ENCODE measurements at regions not wholly inside any gene's neighbourhood (a gene's known extent, or its start where the extent isn't known, plus 50 kb on each side); places are given as distances from the start of the nearest gene placed in this dataset.

DNA sequence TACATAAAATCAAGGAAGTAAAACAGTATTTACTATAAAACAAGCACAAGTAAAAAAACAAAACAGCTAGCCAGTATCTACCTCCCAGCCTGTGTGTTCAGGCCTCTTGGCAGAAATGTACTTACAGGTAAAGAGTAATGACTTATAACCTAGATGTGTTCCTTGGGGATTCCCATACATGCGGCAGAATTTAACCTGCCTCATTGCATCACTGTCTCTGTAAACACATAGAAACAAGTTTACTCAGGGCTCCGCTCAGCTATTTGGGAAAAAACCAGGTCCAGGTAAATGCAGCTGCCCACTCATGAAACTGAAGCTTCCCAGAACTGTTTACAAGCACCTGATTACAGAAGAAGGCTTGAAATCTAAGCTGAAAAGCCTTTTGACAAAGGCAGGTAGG is 50.7 kb upstream of the SERP2 start:
- no peak overlapping the region for H2AFZ ChIP-seq (ENCODE audit: low read length)
- H3K4me3 ChIP-seq (replicated peaks in 1 of 4; ENCODE audit: control extremely low read depth in 1 of 4, insufficient read depth in 1 of 4, low read depth in 3 of 4, low read length in 4 of 4): no peak overlapping the region
- no peak overlapping the region for H3K9ac ChIP-seq (ENCODE audit: insufficient read depth, low read length)
- no peaks in the 10 kb centered on the region for H4K20me1 ChIP-seq (ENCODE audit: control insufficient read depth, extremely low read depth, insufficient read depth, low read length)
- DNase-seq (ENCODE audit: low read depth in 2 of 2): no peak
- H3K4me1 ChIP-seq (ENCODE audit: control insufficient read depth, extremely low read depth, insufficient read depth, low read length): peaks cover 3% of the 10 kb centered on the region
- H3K27ac ChIP-seq (ENCODE audit: insufficient read depth, low read length): no peak overlapping the region
- TF ChIP-seq, protein P1, sequence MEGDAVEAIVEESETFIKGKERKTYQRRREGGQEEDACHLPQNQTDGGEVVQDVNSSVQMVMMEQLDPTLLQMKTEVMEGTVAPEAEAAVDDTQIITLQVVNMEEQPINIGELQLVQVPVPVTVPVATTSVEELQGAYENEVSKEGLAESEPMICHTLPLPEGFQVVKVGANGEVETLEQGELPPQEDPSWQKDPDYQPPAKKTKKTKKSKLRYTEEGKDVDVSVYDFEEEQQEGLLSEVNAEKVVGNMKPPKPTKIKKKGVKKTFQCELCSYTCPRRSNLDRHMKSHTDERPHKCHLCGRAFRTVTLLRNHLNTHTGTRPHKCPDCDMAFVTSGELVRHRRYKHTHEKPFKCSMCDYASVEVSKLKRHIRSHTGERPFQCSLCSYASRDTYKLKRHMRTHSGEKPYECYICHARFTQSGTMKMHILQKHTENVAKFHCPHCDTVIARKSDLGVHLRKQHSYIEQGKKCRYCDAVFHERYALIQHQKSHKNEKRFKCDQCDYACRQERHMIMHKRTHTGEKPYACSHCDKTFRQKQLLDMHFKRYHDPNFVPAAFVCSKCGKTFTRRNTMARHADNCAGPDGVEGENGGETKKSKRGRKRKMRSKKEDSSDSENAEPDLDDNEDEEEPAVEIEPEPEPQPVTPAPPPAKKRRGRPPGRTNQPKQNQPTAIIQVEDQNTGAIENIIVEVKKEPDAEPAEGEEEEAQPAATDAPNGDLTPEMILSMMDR (conservative IDR thresholded peaks at IDR 0.05 in 1 of 2, IDR thresholded peaks at IDR 0.05 in 1 of 2; ENCODE audit: low read depth in 1 of 2, low read length in 2 of 2): no peak
- TF ChIP-seq EZH2 (IDR thresholded peaks at IDR 0.05; ENCODE audit: low read length, missing control alignments): no peak
- no peaks in the 10 kb centered on the region for H3K27me3 ChIP-seq (ENCODE audit: control insufficient read depth, insufficient read depth, low read length)
- H3K79me2 ChIP-seq (ENCODE audit: control insufficient read depth, insufficient read depth, low read length): no peaks in the 10 kb centered on the region
- H3K36me3 ChIP-seq (ENCODE audit: control insufficient read depth, insufficient read depth, low read length): no peaks in the 10 kb centered on the region
- no peaks in the 10 kb centered on the region for H3K9me3 ChIP-seq (ENCODE audit: control insufficient read depth, insufficient read depth, low read depth, low read length)
- H3K4me2 ChIP-seq (ENCODE audit: extremely low read depth, insufficient read depth, low read length): no peak overlapping the region

DNA sequence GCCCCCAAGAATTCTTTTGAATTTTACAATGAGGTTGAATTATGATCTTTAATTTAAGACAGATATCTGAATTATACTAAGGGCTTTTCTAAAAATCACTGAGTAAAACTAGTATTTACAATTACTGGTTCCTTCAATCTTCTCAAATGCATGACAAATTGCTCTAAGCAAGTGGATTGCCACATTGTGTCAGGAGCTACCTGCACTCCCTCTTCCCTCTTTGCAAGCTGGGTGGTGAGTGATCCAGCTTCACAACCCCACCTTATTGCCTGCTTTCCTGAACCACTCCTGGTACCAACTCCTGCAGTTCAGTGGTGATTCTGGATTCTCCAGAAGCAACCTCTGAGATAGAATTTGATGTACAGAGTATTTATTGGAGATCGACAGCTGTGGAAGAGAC is 49.9 kb upstream of the SERP2 start:
- Histone ChIP-seq H3K4me2 (ENCODE audit: extremely low read depth, insufficient read depth, low read length) (no peak overlapping the region), H3K9me3 (ENCODE audit: control insufficient read depth, insufficient read depth, low read depth, low read length) (no peaks in the 10 kb centered on the region), H2AFZ (ENCODE audit: low read length) (no peak overlapping the region), H4K20me1 (ENCODE audit: control insufficient read depth, extremely low read depth, insufficient read depth, low read length) (no peaks in the 10 kb centered on the region), H3K4me3 (replicated peaks in 1 of 4; ENCODE audit: control extremely low read depth in 1 of 4, insufficient read depth in 1 of 4, low read depth in 3 of 4, low read length in 4 of 4) (no peak overlapping the region), H3K27me3 (ENCODE audit: control insufficient read depth, insufficient read depth, low read length) (no peaks in the 10 kb centered on the region), H3K27ac (ENCODE audit: insufficient read depth, low read length) (no peak overlapping the region), H3K36me3 (ENCODE audit: control insufficient read depth, insufficient read depth, low read length) (no peaks in the 10 kb centered on the region), H3K9ac (ENCODE audit: insufficient read depth, low read length) (no peak overlapping the region), H3K79me2 (ENCODE audit: control insufficient read depth, insufficient read depth, low read length) (no peaks in the 10 kb centered on the region), H3K4me1 (ENCODE audit: control insufficient read depth, extremely low read depth, insufficient read depth, low read length) (no peaks in the 10 kb centered on the region)
- TF ChIP-seq, protein P1 (conservative IDR thresholded peaks at IDR 0.05 in 1 of 2, IDR thresholded peaks at IDR 0.05 in 1 of 2; ENCODE audit: low read depth in 1 of 2, low read length in 2 of 2): no peak
- TF ChIP-seq EZH2 (IDR thresholded peaks at IDR 0.05; ENCODE audit: low read length, missing control alignments): no peak
- no peak for DNase-seq (ENCODE audit: low read depth in 2 of 2)

Measured in fibroblast of lung (primary cell).